ENCODE measurements at regions not wholly inside any gene's neighbourhood (a gene's known extent, or its start where the extent isn't known, plus 50 kb on each side); places are given as distances from the start of the nearest gene placed in this dataset.

GRCh38 chr22:27295040-27295439 lies 506.5 kb downstream of the MN1 start:
- Mint-ChIP-seq H3K27ac (no peak overlapping the region), H3K4me3 (no peak overlapping the region), H3K9me3 (no peaks in the 10 kb centered on the region), H3K4me1 (ENCODE audit: low read depth) (no peaks in the 10 kb centered on the region), H3K27me3 (ENCODE audit: insufficient read depth) (peaks cover 14% of the 10 kb centered on the region), H3K36me3 (ENCODE audit: low read depth) (no peaks in the 10 kb centered on the region)
- intact Hi-C loops (cut with micrococcal nuclease) = no loop called here
- DNase-seq (ENCODE audit: low spot score) = no peak

GRCh38 chr22:27295605-27296004 lies 506.0 kb downstream of the MN1 start:
- Mint-ChIP-seq H3K4me3 (no peak overlapping the region), H3K27me3 (ENCODE audit: insufficient read depth) (peaks cover 14% of the 10 kb centered on the region), H3K4me1 (ENCODE audit: low read depth) (no peaks in the 10 kb centered on the region), H3K36me3 (ENCODE audit: low read depth) (no peaks in the 10 kb centered on the region), H3K27ac (no peak overlapping the region), H3K9me3 (no peaks in the 10 kb centered on the region)
- DNase-seq (ENCODE audit: low spot score) = no peak
- intact Hi-C loops (cut with micrococcal nuclease) = no loop called here

GRCh38 chr22:27296091-27296675 lies 505.4 kb downstream of the MN1 start:
- Mint-ChIP-seq H3K36me3 (ENCODE audit: low read depth) (no peaks in the 10 kb centered on the region), H3K27me3 (ENCODE audit: insufficient read depth) (peaks cover 14% of the 10 kb centered on the region), H3K4me3 (no peak overlapping the region), H3K9me3 (no peaks in the 10 kb centered on the region), H3K4me1 (ENCODE audit: low read depth) (no peaks in the 10 kb centered on the region), H3K27ac (no peak overlapping the region)
- intact Hi-C loops (cut with micrococcal nuclease) = no loop called here
- DNase-seq (ENCODE audit: low spot score) = no peak

DNA sequence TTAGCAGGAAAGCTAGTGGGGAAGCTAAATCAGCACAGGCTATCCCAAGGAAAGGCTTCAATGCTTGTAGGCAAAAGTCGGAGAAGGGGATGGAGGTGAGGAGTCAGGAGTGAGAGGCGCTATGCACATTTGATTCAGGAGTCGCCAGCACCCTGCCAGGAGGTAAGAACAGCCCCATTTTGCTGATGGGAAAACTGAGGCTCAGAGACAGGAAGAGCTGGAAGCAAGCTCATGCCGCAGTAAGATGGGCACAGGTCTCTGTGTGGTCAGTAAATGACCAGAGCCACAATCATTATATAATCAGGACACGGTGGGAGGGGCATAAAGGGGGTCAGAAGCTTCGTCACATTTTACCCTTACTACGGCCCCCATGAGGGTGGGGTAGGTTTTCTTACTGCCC lies 504.4 kb downstream of the MN1 start:
- intact Hi-C loops (cut with micrococcal nuclease) = no loop called here
- no peaks in the 10 kb centered on the region for H3K4me1 Mint-ChIP-seq (ENCODE audit: low read depth)
- no peak for DNase-seq (ENCODE audit: low spot score)
- H3K4me3 Mint-ChIP-seq = no peak overlapping the region
- H3K27ac Mint-ChIP-seq = no peak overlapping the region
- H3K9me3 Mint-ChIP-seq = no peaks in the 10 kb centered on the region
- no peaks in the 10 kb centered on the region for H3K36me3 Mint-ChIP-seq (ENCODE audit: low read depth)
- peaks cover 14% of the 10 kb centered on the region for H3K27me3 Mint-ChIP-seq (ENCODE audit: insufficient read depth)

- DNase-seq (ENCODE audit: low spot score) = no peak
- H3K4me3 Mint-ChIP-seq = no peak overlapping the region
- H3K4me1 Mint-ChIP-seq (ENCODE audit: low read depth) = no peaks in the 10 kb centered on the region
- intact Hi-C loops (cut with micrococcal nuclease) = no loop called here
- peaks cover 14% of the 10 kb centered on the region for H3K27me3 Mint-ChIP-seq (ENCODE audit: insufficient read depth)
- H3K27ac Mint-ChIP-seq = no peak overlapping the region
- H3K36me3 Mint-ChIP-seq (ENCODE audit: low read depth) = no peaks in the 10 kb centered on the region
- no peaks in the 10 kb centered on the region for H3K9me3 Mint-ChIP-seq
These were observed 503.2 kb downstream of the MN1 start for GRCh38 chr22:27298332-27298731.

DNA sequence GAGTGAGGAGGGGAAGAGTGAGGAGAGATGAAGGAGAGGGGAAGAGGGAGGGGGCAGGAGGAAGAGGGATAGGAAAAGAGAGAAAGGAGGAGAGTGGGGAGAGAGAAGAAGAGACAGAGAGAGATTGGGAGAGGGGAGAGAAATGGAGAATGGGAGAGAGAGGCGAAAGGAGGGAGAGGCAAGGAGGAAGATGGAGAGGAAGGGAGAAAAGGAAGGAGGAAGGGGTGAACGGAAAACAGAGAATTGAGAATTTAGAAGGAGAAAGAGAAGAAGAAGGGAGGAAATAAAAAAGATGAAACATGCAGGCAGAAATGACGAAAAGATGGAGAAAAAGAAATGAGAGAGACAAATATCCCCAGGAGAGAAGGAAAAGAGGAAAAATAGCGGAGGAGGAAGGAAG lies 502.8 kb downstream of the MN1 start:
- no peak overlapping the region for H3K27ac Mint-ChIP-seq
- H3K36me3 Mint-ChIP-seq (ENCODE audit: low read depth) = no peaks in the 10 kb centered on the region
- no peaks in the 10 kb centered on the region for H3K9me3 Mint-ChIP-seq
- DNase-seq (ENCODE audit: low spot score) = no peak
- H3K4me3 Mint-ChIP-seq = no peak overlapping the region
- no peaks in the 10 kb centered on the region for H3K4me1 Mint-ChIP-seq (ENCODE audit: low read depth)
- H3K27me3 Mint-ChIP-seq (ENCODE audit: insufficient read depth) = peaks cover 14% of the 10 kb centered on the region
- intact Hi-C loops (cut with micrococcal nuclease) = no loop called here

DNA sequence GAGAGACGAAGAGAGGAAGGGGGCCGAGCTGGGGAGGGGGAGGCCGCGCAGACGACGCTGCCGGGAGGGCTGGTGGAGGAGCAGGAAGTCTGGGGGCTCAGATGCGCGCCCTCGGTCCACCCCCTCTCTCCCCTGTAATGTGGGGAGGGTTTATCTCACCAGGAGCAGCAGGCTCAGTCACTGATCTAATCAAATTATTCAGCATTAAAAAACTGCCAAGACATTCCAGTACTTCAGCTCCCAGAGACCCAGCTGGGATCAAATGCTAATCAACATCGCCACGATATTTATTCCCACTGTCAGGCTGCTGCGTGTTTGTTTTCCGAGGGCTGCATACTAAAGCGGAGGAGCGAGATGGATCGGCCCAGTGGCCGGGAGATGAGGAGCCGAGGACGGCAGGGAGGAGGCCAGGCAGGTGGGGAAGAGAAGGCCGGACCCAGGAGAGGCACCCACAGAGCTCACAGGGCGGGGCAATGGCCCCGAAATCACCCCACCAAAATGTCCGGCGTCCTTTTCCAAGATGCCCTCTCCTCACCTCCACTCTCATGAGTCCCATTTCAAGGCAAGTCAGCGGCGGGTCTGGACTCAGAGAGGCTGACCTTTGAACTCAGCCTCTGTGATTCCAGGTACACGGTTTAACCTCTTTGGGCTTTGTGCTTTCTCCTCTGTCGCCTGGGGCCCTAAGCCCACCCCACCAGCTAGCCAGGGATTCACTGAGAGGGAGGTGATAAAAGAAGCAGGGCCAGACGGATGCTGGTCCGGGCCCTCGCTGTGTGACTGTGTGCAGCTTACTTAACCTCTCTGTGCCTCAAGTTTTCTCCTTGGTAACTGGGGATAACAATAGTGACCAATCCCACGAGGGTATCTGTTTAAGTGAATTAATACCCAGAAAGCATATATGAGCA lies 502.1 kb downstream of the MN1 start:
- Mint-ChIP-seq H3K9me3 (no peaks in the 10 kb centered on the region), H3K36me3 (ENCODE audit: low read depth) (no peaks in the 10 kb centered on the region), H3K27ac (no peak overlapping the region), H3K27me3 (ENCODE audit: insufficient read depth) (peaks cover 14% of the 10 kb centered on the region), H3K4me3 (no peak overlapping the region), H3K4me1 (ENCODE audit: low read depth) (no peaks in the 10 kb centered on the region)
- intact Hi-C loops (cut with micrococcal nuclease) = no loop called here
- DNase-seq (ENCODE audit: low spot score) = no peak

GRCh38 chr22:27300536-27301285 lies 500.8 kb downstream of the MN1 start:
- intact Hi-C loops (cut with micrococcal nuclease) = no loop called here
- Mint-ChIP-seq H3K4me3 (no peak overlapping the region), H3K9me3 (no peaks in the 10 kb centered on the region), H3K36me3 (ENCODE audit: low read depth) (no peaks in the 10 kb centered on the region), H3K27ac (no peak overlapping the region), H3K4me1 (ENCODE audit: low read depth) (no peaks in the 10 kb centered on the region), H3K27me3 (ENCODE audit: insufficient read depth) (peaks cover 14% of the 10 kb centered on the region)
- DNase-seq (ENCODE audit: low spot score) = no peak

GRCh38 chr22:27302501-27302900 lies 499.1 kb downstream of the MN1 start:
- H3K4me1 Mint-ChIP-seq (ENCODE audit: low read depth) = no peaks in the 10 kb centered on the region
- no peak overlapping the region for H3K27ac Mint-ChIP-seq
- no peaks in the 10 kb centered on the region for H3K9me3 Mint-ChIP-seq
- intact Hi-C loops (cut with micrococcal nuclease) = no loop called here
- H3K27me3 Mint-ChIP-seq (ENCODE audit: insufficient read depth) = peaks cover 7% of the 10 kb centered on the region
- H3K36me3 Mint-ChIP-seq (ENCODE audit: low read depth) = no peaks in the 10 kb centered on the region
- no peak overlapping the region for H3K4me3 Mint-ChIP-seq
- DNase-seq (ENCODE audit: low spot score) = no peak

GRCh38 chr22:27303718-27304117 lies 497.8 kb downstream of the MN1 start:
- no peaks in the 10 kb centered on the region for H3K4me1 Mint-ChIP-seq (ENCODE audit: low read depth)
- H3K4me3 Mint-ChIP-seq = no peak overlapping the region
- peaks cover 6% of the 10 kb centered on the region for H3K27me3 Mint-ChIP-seq (ENCODE audit: insufficient read depth)
- no peak overlapping the region for H3K27ac Mint-ChIP-seq
- no peak for DNase-seq (ENCODE audit: low spot score)
- no peaks in the 10 kb centered on the region for H3K36me3 Mint-ChIP-seq (ENCODE audit: low read depth)
- intact Hi-C loops (cut with micrococcal nuclease) = no loop called here
- peaks cover 6% of the 10 kb centered on the region for H3K9me3 Mint-ChIP-seq

DNA sequence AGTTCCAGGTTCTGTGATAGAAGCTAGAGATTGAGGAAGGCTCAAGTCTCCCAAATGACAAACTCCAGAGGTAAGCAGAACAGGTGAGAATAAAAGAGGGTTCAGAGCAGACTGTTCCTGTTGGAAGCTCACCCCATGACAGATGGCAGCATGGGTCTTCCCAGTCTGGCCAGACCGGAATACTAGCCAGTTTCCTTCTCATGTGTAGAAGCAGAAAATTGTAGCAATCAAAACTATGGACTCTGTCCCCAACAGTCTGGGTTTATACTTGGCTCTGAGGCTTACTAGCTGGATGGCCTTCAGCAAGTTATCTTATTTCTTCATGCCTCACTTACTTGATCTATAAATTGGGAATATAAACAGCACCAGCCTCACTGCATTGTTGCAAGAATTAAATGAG lies 494.8 kb downstream of the MN1 start:
- no peak overlapping the region for H3K4me3 Mint-ChIP-seq
- no peaks in the 10 kb centered on the region for H3K36me3 Mint-ChIP-seq (ENCODE audit: low read depth)
- no peaks in the 10 kb centered on the region for H3K4me1 Mint-ChIP-seq (ENCODE audit: low read depth)

DNA sequence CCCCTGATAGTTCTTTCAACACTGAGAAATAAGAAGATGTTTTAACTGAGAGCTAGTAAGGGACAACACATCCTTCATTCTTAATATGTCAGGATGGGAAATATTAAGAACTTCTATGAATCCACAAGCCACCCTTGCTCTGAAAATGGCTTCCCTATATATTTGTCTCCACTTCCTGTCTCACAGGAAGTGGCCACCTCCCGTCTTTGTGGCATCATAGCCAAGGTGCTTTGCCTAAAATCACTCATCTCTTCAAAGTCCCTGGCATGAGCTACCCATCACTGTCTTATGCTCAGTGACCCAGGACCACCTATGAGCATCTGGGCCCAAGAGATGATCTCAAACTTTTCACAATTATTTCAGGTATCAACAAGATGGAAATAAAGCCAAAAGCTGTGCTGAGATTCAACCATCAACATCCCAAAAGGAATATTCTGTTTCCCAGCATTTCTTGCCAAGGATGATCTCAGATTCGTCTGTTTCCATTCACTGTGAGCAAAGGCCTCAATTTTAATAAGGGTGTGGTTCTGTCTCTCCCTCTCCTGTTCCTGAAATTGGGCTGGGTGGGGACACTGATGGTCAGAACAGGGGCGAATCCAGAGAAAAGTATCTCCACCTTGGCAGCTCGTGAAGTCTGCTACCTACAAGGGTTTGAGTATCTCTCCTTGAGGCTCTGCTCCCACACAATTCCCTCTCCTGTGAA lies 493.9 kb downstream of the MN1 start:
- DNase-seq (ENCODE audit: low spot score) = no peak
- Mint-ChIP-seq H3K27me3 (ENCODE audit: insufficient read depth) (no peaks in the 10 kb centered on the region), H3K27ac (no peak overlapping the region), H3K36me3 (ENCODE audit: low read depth) (no peaks in the 10 kb centered on the region), H3K9me3 (peaks cover 10% of the 10 kb centered on the region), H3K4me1 (ENCODE audit: low read depth) (no peaks in the 10 kb centered on the region), H3K4me3 (no peak overlapping the region)
- intact Hi-C loops (cut with micrococcal nuclease) = no loop called here

More for the DNA sequence above, 494.8 kb downstream of the MN1 start:
- Mint-ChIP-seq H3K27ac (no peak overlapping the region), H3K27me3 (ENCODE audit: insufficient read depth) (no peaks in the 10 kb centered on the region), H3K9me3 (peaks cover 10% of the 10 kb centered on the region)
- intact Hi-C loops (cut with micrococcal nuclease) = no loop called here
- DNase-seq (ENCODE audit: low spot score) = no peak

GRCh38 chr22:27308513-27308912 lies 493.0 kb downstream of the MN1 start:
- Mint-ChIP-seq H3K27ac (no peak overlapping the region), H3K27me3 (ENCODE audit: insufficient read depth) (no peaks in the 10 kb centered on the region), H3K9me3 (peaks cover 10% of the 10 kb centered on the region), H3K4me1 (ENCODE audit: low read depth) (no peaks in the 10 kb centered on the region), H3K4me3 (no peak overlapping the region), H3K36me3 (ENCODE audit: low read depth) (no peaks in the 10 kb centered on the region)
- intact Hi-C loops (cut with micrococcal nuclease) = no loop called here
- DNase-seq (ENCODE audit: low spot score) = no peak
